Ishikawa (cell line): ENCODE measurements at regions not wholly inside any gene's neighbourhood (a gene's known extent, or its start where the extent isn't known, plus 50 kb on each side); places are given as distances from the start of the nearest gene placed in this dataset.

Experiments
- CEBPB ChIP-seq: IDR thresholded peaks from 2 replicates; pipeline ENCODE4 v1.6.1; 2012
- CREB1 ChIP-seq: IDR thresholded peaks from 2 replicates; pipeline ENCODE4 v1.6.1; 2012; ENCODE audit warnings: low read depth
- EGR1 ChIP-seq: IDR thresholded peaks from 2 replicates; pipeline ENCODE4 v1.6.1; 2012
- EP300 ChIP-seq: IDR thresholded peaks from 2 replicates; pipeline ENCODE4 v1.6.1; 2012; ENCODE audit warnings: borderline replicate concordance
- FOXM1 ChIP-seq: IDR thresholded peaks from 2 replicates; pipeline ENCODE4 v1.6.1; 2012; ENCODE audit warnings: low read depth, borderline replicate concordance
- MAX ChIP-seq: IDR thresholded peaks from 2 replicates; pipeline ENCODE4 v1.6.1; 2012
- RAD21 ChIP-seq: IDR thresholded peaks from 2 replicates; pipeline ENCODE4 v1.6.1; 2012; ENCODE audit warnings: low read depth
- REST ChIP-seq: IDR thresholded peaks from 2 replicates; pipeline ENCODE4 v1.6.1; 2012; ENCODE audit warnings: low read depth, mild to moderate bottlenecking
- TEAD4 ChIP-seq: IDR thresholded peaks from 2 replicates; pipeline ENCODE4 v1.6.1; 2012
- ZBTB7A ChIP-seq: IDR thresholded peaks from 2 replicates; pipeline ENCODE4 v1.6.1; 2012; ENCODE audit warnings: low read depth

GRCh38 chr13:99105160-99105559, 95.5 kb upstream of the UBAC2 start:
- TF ChIP-seq REST (no peak), MAX (no peak), RAD21 (no peak), CEBPB (no peak), EGR1 (no peak), EP300 (no peak), FOXM1 (no peak), ZBTB7A (no peak), CREB1 (no peak), TEAD4 (no peak)
